AG04450 (cell line): ENCODE measurements at regions not wholly inside any gene's neighbourhood (a gene's known extent, or its start where the extent isn't known, plus 50 kb on each side); places are given as distances from the start of the nearest gene placed in this dataset.
"Not testable (repeated sequence)": the region's sequence is repeated elsewhere in the genome, so short reads cannot be mapped to it uniquely, and the experiment has no call there.

Experiments used
- CTCF ChIA-PET: fragments of 300-600, 350-600 bp; formaldehyde crosslinking; extraction: SDS; loops from one replicate; lab custom pipeline; 2022; ENCODE audit warnings: antibody characterized with exemption, inconsistent platforms; lab: Charles Lee
- POLR2A ChIA-PET: fragments of 350-600 bp; formaldehyde crosslinking; extraction: SDS; loops from one replicate; lab custom pipeline; 2021; ENCODE audit warnings: antibody characterized with exemption, inconsistent platforms; lab: Yijun Ruan, JAX
- DNase-seq: peaks from one replicate; pipeline ENCODE4 v3.0.0-alpha.2; 2011; ENCODE audit warnings: low read depth, low spot score
- H3K27ac ChIP-seq: one replicate; pipeline ENCODE4 v1.5.1; 2012; ENCODE audit warnings: low read depth, low read length, control low read depth
- H3K27me3 ChIP-seq: one replicate; pipeline ENCODE4 v1.6.0; 2012; ENCODE audit warnings: low read length; ENCODE audit not compliant: control insufficient read depth, insufficient read depth
- H3K4me3 ChIP-seq: 2 replicates; pipeline ENCODE4 v1.5.1; 2011; ENCODE audit warnings: mild to moderate bottlenecking, low read depth, low read length, control low read depth
- H3K9me3 ChIP-seq: 2 replicates; pipeline ENCODE4 v1.5.1; 2012; ENCODE audit warnings: low read length; ENCODE audit not compliant: control insufficient read depth, insufficient read depth
- CTCF ChIP-seq: IDR thresholded peaks from 2 replicates; pipeline ENCODE4 v1.5.1; 2011; ENCODE audit warnings: low read depth, low read length, control low read depth, inconsistent platforms

- DNase-seq = no peak
- ChIA-PET POLR2A (no interaction called here), CTCF (no interaction called here)
- TF ChIP-seq CTCF = no peak
- H3K27ac ChIP-seq = no peak overlapping the region
- peaks cover 84% of the 10 kb centered on the region for H3K9me3 ChIP-seq
- no peaks in the 10 kb centered on the region for H3K27me3 ChIP-seq
- H3K4me3 ChIP-seq = no peak overlapping the region
These were observed 305.3 kb downstream of the NDUFA10 start for GRCh38 chr2:239719791-239720360.

GRCh38 chr2:239718991-239719390, 306.2 kb downstream of the NDUFA10 start:
- CTCF ChIA-PET, POLR2A ChIA-PET, DNase-seq: not testable (repeated sequence)

GRCh38 chr2:239717706-239718105, 307.4 kb downstream of the NDUFA10 start:
- ChIA-PET POLR2A (no interaction called here), CTCF (no interaction called here)
- Histone ChIP-seq H3K27me3 (no peaks in the 10 kb centered on the region), H3K27ac (no peak overlapping the region), H3K9me3 (peaks cover 68% of the 10 kb centered on the region), H3K4me3 (no peak overlapping the region)
- no peak for DNase-seq
- no peak for TF ChIP-seq CTCF

More at GRCh38 chr2:239718991-239719390, 306.2 kb downstream of the NDUFA10 start:
- peaks cover 79% of the 10 kb centered on the region for H3K9me3 ChIP-seq
- H3K4me3 ChIP-seq, H3K27me3 ChIP-seq, H3K27ac ChIP-seq: not testable (repeated sequence)

- no peak for TF ChIP-seq CTCF
- Histone ChIP-seq H3K27ac (no peak overlapping the region), H3K9me3 (peaks cover 68% of the 10 kb centered on the region), H3K4me3 (no peak overlapping the region), H3K27me3 (no peaks in the 10 kb centered on the region)
- ChIA-PET POLR2A (no interaction called here), CTCF (no interaction called here)
- no peak for DNase-seq
These were observed 307.8 kb downstream of the NDUFA10 start for GRCh38 chr2:239717319-239717675.

GRCh38 chr2:239716536-239717318, 308.4 kb downstream of the NDUFA10 start:
- Histone ChIP-seq H3K9me3 (peaks cover 69% of the 10 kb centered on the region), H3K27me3 (no peaks in the 10 kb centered on the region), H3K27ac (no peak overlapping the region), H3K4me3 (no peak overlapping the region)
- TF ChIP-seq CTCF = no peak
- no peak for DNase-seq
- ChIA-PET CTCF (no interaction called here), POLR2A (no interaction called here)
